Cardiac fibroblast (primary cell): ENCODE measurements at regions not wholly inside any gene's neighbourhood (a gene's known extent, or its start where the extent isn't known, plus 50 kb on each side); places are given as distances from the start of the nearest gene placed in this dataset.

ENCODE experiments used
- DNase-seq, 2 donors: peaks; one replicate each; pipeline versions ENCODE4 v3.0.0 to v3.0.0-alpha.2; 2010; ENCODE audit warnings: low read depth in 2 of 2
- H3K4me3 ChIP-seq, 2 donors: replicated peaks in 1 of 2; 1 replicate in 1 of 2; 2 replicates in 1 of 2; pipeline ENCODE4 v1.5.1; 2011; ENCODE audit warnings: low read depth in 2 of 2, low read length in 2 of 2, mild to moderate bottlenecking in 2 of 2, moderate library complexity in 1 of 2
- TF ChIP-seq, protein P1 (sequence below): IDR thresholded peaks from one replicate; pipeline ENCODE4 v1.5.1; 2011; ENCODE audit warnings: low read depth, mild to moderate bottlenecking, low read length, inconsistent platforms

DNA sequence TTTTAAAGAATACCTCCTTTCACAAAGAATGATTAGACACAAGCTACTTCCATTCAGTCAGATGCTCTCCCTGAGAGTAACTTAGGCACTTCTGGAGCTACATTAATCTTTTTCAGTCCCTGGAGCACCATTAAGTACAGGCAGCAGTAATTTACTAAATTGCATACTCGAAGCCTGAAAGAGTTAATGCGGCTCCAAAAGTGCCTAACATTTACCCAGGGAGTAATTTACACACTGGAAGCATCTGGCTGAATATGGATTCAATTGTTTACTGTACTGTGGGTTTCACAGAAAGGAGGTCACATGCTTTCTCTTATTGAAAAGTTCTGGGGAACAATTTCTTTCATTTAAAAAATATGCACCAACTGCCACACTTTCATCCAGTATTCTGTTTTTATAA, 260.8 kb upstream of the TENM3 start:
- DNase-seq = no peak
- TF ChIP-seq, protein P1, sequence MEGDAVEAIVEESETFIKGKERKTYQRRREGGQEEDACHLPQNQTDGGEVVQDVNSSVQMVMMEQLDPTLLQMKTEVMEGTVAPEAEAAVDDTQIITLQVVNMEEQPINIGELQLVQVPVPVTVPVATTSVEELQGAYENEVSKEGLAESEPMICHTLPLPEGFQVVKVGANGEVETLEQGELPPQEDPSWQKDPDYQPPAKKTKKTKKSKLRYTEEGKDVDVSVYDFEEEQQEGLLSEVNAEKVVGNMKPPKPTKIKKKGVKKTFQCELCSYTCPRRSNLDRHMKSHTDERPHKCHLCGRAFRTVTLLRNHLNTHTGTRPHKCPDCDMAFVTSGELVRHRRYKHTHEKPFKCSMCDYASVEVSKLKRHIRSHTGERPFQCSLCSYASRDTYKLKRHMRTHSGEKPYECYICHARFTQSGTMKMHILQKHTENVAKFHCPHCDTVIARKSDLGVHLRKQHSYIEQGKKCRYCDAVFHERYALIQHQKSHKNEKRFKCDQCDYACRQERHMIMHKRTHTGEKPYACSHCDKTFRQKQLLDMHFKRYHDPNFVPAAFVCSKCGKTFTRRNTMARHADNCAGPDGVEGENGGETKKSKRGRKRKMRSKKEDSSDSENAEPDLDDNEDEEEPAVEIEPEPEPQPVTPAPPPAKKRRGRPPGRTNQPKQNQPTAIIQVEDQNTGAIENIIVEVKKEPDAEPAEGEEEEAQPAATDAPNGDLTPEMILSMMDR = no peak
- no peak overlapping the region for H3K4me3 ChIP-seq

DNA sequence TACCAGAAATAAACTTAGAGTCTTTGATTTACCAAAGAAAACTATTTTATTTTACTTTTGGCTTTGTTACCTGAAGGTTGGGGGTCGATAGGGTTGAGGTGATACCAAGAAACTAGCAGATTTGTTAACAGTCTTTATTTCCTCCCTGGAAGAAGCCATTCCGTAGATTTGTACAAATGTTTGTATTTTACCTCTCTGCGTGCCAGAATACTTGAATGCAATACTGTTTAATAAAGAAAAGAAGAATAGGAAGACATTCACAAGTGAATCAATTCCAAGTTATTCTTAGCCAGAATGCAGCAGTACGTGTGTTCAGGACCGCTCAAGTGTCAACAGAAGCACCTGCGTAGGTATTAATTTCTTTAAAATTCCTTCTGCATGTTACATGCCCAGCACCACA, 260.3 kb upstream of the TENM3 start:
- no peak for DNase-seq
- H3K4me3 ChIP-seq = no peak overlapping the region
- TF ChIP-seq, protein P1 = no peak

DNA sequence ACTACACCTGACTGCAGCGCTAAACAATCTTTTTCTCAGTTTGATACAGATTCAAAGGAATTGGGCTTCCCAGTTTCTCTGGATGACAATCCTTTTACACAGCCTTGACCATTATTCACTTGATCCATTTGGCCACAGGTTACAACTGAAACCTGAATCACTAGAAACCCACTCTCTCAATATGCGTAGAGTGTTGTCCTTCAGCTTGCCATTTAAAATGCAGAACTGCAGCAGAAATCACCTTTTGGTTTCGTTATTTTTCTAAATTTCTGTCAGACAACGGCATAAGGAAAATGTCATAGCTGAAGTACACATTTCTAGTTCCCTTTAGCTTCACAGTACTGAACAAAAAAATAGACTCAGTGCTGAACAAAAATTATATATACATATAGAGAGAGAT, 255.8 kb upstream of the TENM3 start:
- TF ChIP-seq, protein P1 = no peak
- H3K4me3 ChIP-seq = no peak overlapping the region
- DNase-seq = no peak

DNA sequence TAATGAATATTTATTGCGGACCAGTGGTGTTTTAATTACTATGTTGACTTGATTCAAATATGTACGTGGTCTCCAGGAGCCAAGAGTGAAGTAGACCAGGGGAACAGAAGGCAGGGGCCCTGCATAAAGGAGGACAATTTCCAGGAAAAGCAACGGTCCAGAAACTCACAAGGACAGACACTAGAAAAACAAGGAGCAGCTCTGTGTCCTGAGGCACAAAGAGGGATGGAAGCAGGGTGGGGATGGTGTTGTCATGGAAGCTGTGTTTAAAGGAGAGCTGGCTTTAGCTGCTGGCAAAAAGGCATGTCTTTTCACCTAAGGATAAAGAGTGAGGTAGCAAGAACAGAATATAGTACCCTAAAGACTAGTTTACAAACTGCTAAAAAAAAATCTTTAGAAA, 254.1 kb upstream of the TENM3 start:
- no peak for DNase-seq
- H3K4me3 ChIP-seq = no peak overlapping the region
- TF ChIP-seq, protein P1 = no peak

DNA sequence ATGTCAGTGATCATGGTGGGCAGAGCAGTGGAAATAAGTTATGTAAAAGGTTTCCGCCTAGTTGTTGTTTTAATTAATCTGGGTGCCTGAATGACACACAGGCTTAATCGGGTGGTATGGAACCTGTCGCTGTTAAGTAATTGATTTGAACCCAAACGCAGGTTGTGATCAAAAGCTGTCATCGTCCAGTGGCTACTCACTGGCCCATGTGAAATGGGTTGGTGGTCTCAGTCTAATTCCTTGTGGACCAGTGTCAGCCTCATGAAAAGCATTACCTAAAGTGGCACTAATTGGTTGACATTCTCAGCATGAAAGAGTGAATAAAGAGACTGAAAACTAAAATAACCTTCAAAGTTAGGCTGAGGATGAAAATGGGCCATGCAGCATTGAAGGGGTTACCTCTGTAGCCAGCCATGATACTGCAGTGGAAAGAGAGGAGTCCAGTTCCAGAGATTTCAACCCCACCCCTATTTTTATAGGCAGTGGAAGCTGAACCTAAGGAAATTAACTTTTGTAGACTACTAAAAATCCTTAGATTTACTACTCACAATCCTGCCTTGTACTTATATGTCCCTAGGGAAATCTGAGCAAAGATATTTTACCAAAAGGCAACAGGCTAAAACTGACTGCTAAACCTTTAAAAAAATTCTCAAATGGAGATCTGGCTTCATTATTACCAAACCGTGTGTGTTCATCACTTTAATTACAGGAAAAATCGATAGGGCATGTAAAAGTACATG, 251.7 kb upstream of the TENM3 start:
- H3K4me3 ChIP-seq = no peak overlapping the region
- TF ChIP-seq, protein P1 = no peak
- DNase-seq = no peak

DNA sequence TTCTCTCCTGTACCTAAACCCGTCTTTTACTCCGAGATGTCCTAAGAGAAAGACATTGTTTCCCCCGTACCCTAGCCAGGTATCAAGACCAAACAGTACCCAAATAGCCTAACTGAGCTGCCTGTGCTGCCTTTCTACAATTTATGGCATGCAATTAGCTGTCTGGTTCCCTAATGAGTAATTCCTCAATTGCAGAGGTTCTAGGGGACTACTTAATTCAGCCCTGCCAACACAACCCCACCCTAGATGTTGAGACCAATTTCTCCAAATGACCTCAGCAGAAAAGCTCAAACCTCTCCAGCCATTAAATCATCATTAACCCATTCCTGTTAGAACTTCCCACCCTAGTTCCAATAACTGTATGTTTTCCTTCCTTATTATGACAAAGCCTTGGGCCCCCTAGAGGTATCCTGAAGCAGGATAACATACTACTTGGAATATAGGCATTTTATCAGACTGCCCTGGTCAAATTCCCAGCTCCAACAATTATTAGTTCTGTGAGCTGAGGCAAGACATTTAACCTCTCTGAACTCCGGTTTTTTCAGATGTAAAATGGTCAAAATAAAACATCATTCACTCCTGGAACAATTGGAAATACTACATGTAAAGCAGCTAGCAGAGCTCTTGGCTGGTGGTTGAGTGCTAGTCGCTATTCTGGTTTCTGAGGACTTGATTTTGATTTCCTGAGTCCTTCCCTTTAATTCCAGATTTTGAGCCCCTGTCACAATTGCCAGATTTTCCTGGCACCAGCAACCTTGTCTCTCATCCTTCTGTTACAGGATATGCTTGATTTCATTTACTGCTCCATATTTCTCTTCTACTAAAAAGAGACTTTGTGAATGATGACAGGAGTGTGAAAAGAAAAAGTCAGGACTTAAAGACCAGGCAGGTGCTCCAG, 244.6 kb upstream of the TENM3 start:
- TF ChIP-seq, protein P1 = no peak
- H3K4me3 ChIP-seq = no peak overlapping the region
- DNase-seq = no peak
